IMR-90 (cell line): ENCODE measurements at regions not wholly inside any gene's neighbourhood (a gene's known extent, or its start where the extent isn't known, plus 50 kb on each side); places are given as distances from the start of the nearest gene placed in this dataset.

Source experiments
- BHLHE40 ChIP-seq: fragments of 150-350 bp; IDR thresholded peaks from 2 replicates; pipeline ENCODE4 v1.6.1; 2016; ENCODE audit warnings: mild to moderate bottlenecking, low read depth, low read length
- CEBPB ChIP-seq: IDR thresholded peaks from 2 replicates; pipeline ENCODE4 v1.6.1; 2012; ENCODE audit warnings: low read depth, low read length, improper control_type of control experiment
- FOS ChIP-seq: fragments of 150-350 bp; IDR thresholded peaks from 2 replicates; pipeline ENCODE4 v1.6.1; 2016; ENCODE audit warnings: low read depth, low read length
- MAZ ChIP-seq: IDR thresholded peaks from 2 replicates; pipeline ENCODE4 v1.6.1; 2012; ENCODE audit warnings: low read depth, mild to moderate bottlenecking, low read length, improper control_type of control experiment, moderate library complexity, borderline replicate concordance
- MXI1 ChIP-seq: IDR thresholded peaks from 2 replicates; pipeline ENCODE4 v1.6.1; 2012; ENCODE audit warnings: low read depth, mild to moderate bottlenecking, low read length, moderate library complexity, borderline replicate concordance
- POLR2A ChIP-seq: IDR thresholded peaks from 2 replicates; pipeline ENCODE4 v1.6.1; 2012; ENCODE audit warnings: mild to moderate bottlenecking, low read depth, low read length
- RCOR1 ChIP-seq: IDR thresholded peaks from 2 replicates; pipeline ENCODE4 v1.6.1; 2012; ENCODE audit warnings: mild to moderate bottlenecking, low read length, improper control_type of control experiment; ENCODE audit not compliant: insufficient replicate concordance
- RFX5 ChIP-seq: IDR thresholded peaks from 2 replicates; pipeline ENCODE4 v1.8.0; 2012; ENCODE audit warnings: low read depth, mild to moderate bottlenecking, low read length, moderate library complexity
- SMC3 ChIP-seq: fragments of 150-350 bp; IDR thresholded peaks from 2 replicates; pipeline ENCODE4 v1.6.1; 2016; ENCODE audit warnings: low read depth, mild to moderate bottlenecking, antibody characterized with exemption, low read length, moderate library complexity
- USF2 ChIP-seq: fragments of 150-350 bp; IDR thresholded peaks from 2 replicates; pipeline ENCODE4 v1.6.1; 2017; ENCODE audit warnings: mild to moderate bottlenecking, antibody characterized with exemption, low read length, low read depth
- TF ChIP-seq, protein P1 (sequence below): conservative IDR thresholded peaks from 2 replicates; pipeline ENCODE4 v1.5.1; 2012; ENCODE audit warnings: mild to moderate bottlenecking, low read depth, low read length, improper control_type of control experiment
- TF ChIP-seq, protein P2 (sequence below): fragments of 150-350 bp; IDR thresholded peaks from 2 replicates; pipeline ENCODE4 v1.6.1; 2016; ENCODE audit warnings: low read depth, mild to moderate bottlenecking, low read length, moderate library complexity, borderline replicate concordance

DNA sequence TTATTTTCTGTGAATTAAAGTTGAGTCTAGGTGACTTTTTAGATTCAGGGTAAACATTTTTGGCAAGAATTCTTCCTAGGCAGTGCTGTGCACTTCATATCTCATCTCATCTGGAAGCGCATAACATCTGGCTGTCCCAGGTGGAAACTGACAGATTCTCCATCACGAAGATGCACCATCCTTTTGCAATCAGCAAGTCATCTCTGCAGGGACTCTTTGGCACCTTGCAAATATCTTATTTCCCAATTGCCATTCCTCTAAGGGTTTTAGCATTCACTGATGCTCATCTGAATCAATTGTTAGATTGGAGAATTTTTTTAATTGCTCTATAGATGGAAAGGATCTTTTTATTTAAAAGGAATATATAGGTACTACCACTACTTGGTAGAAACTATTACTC lies 282.7 kb upstream of the ATP10A start:
- TF ChIP-seq, protein P1, sequence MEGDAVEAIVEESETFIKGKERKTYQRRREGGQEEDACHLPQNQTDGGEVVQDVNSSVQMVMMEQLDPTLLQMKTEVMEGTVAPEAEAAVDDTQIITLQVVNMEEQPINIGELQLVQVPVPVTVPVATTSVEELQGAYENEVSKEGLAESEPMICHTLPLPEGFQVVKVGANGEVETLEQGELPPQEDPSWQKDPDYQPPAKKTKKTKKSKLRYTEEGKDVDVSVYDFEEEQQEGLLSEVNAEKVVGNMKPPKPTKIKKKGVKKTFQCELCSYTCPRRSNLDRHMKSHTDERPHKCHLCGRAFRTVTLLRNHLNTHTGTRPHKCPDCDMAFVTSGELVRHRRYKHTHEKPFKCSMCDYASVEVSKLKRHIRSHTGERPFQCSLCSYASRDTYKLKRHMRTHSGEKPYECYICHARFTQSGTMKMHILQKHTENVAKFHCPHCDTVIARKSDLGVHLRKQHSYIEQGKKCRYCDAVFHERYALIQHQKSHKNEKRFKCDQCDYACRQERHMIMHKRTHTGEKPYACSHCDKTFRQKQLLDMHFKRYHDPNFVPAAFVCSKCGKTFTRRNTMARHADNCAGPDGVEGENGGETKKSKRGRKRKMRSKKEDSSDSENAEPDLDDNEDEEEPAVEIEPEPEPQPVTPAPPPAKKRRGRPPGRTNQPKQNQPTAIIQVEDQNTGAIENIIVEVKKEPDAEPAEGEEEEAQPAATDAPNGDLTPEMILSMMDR = no peak
- TF ChIP-seq SMC3 (no peak), FOS (no peak), POLR2A (no peak), BHLHE40 (no peak), CEBPB (no peak), USF2 (no peak), MXI1 (no peak), MAZ (no peak), RFX5 (no peak), RCOR1 (no peak)
- TF ChIP-seq, protein P2, sequence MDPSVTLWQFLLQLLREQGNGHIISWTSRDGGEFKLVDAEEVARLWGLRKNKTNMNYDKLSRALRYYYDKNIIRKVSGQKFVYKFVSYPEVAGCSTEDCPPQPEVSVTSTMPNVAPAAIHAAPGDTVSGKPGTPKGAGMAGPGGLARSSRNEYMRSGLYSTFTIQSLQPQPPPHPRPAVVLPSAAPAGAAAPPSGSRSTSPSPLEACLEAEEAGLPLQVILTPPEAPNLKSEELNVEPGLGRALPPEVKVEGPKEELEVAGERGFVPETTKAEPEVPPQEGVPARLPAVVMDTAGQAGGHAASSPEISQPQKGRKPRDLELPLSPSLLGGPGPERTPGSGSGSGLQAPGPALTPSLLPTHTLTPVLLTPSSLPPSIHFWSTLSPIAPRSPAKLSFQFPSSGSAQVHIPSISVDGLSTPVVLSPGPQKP = no peak
